ENCODE measurements at regions not wholly inside any gene's neighbourhood (a gene's known extent, or its start where the extent isn't known, plus 50 kb on each side); places are given as distances from the start of the nearest gene placed in this dataset.

DNA sequence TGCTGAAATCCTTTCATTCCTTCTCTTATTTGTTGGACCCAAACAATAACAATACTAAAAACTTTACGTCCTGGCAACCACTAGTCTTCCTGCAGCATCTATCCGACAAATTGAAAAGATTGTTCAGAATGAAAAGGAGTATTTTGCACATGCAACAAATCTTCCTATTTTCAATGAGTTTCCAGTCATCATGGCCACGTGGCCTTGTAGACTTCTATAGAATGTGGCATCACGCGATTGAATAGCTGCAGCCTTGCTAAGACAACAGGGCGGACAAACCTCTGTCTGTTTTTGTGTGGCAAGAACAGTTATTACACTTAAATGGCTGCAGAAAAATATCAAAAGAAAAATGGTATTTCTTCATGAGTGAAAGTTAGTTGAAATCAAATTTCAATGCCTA lies 297.9 kb upstream of the LCORL start:
- Mint-ChIP-seq H3K4me3 (no peak overlapping the region), H3K4me1 (no peaks in the 10 kb centered on the region), H3K9me3 (no peaks in the 10 kb centered on the region), H3K27me3 (ENCODE audit: low read depth) (no peaks in the 10 kb centered on the region; the same call in 1 of the 2 replicates), H3K36me3 (ENCODE audit: insufficient read depth in 1 of 3, low read depth in 3 of 3) (no peaks in the 10 kb centered on the region), H3K27ac (no peak overlapping the region)
- Histone ChIP-seq H2AK5ac (ENCODE audit: insufficient read length, low read length) (no peak overlapping the region), H3K9me3 (ENCODE audit: control insufficient read depth, low read depth, low read length) (no peaks in the 10 kb centered on the region), H3K9ac (ENCODE audit: extremely low read depth, insufficient read length, low read length) (no peak overlapping the region), H2BK20ac (ENCODE audit: low read depth, low read length, poor library complexity, severe bottlenecking) (no peak overlapping the region), H2BK120ac (ENCODE audit: low read depth, low read length, poor library complexity, severe bottlenecking) (no peak overlapping the region), H3K4me1 (ENCODE audit: insufficient read depth, low read length) (no peaks in the 10 kb centered on the region), H3K14ac (ENCODE audit: insufficient read depth, low read length) (no peak overlapping the region), H4K8ac (replicated peaks; ENCODE audit: insufficient read length, low read depth, low read length) (no peak overlapping the region), H3K79me1 (ENCODE audit: insufficient read depth, low read depth, low read length, poor library complexity, severe bottlenecking) (no peaks in the 10 kb centered on the region), H3K27me3 (ENCODE audit: insufficient read depth, low read length) (no peaks in the 10 kb centered on the region), H2BK5ac (ENCODE audit: insufficient read length, low read length) (no peak overlapping the region), H3K18ac (ENCODE audit: insufficient read length, low read depth, low read length) (no peak overlapping the region), H4K91ac (ENCODE audit: insufficient read length, low read depth, low read length) (no peak overlapping the region), H3K56ac (ENCODE audit: insufficient read length, low read depth, low read length) (no peak overlapping the region), H3K23ac (ENCODE audit: insufficient read length, low read depth, low read length) (no peak overlapping the region), H3K4me2 (ENCODE audit: insufficient read depth, insufficient read length, low read length) (no peak overlapping the region), H3T11ph (ENCODE audit: low read length) (no peak overlapping the region), H3K4ac (ENCODE audit: low read depth, low read length) (no peak overlapping the region), H4K20me1 (ENCODE audit: control insufficient read depth, insufficient read depth, insufficient read length) (no peaks in the 10 kb centered on the region), H2BK12ac (ENCODE audit: insufficient read length, low read depth, low read length) (no peak overlapping the region), H3K23me2 (ENCODE audit: insufficient read length, low read depth, low read length, poor library complexity, severe bottlenecking) (no peaks in the 10 kb centered on the region), H3K27ac (ENCODE audit: insufficient read length, low read depth, low read length) (no peak overlapping the region), H3K79me2 (ENCODE audit: insufficient read depth, low read length) (no peaks in the 10 kb centered on the region), H4K5ac (ENCODE audit: insufficient read length, low read depth, low read length) (no peak overlapping the region), H2BK15ac (ENCODE audit: low read depth, low read length) (no peak overlapping the region), H2AFZ (ENCODE audit: low read length) (no peak overlapping the region)
- TF ChIP-seq, protein P1, sequence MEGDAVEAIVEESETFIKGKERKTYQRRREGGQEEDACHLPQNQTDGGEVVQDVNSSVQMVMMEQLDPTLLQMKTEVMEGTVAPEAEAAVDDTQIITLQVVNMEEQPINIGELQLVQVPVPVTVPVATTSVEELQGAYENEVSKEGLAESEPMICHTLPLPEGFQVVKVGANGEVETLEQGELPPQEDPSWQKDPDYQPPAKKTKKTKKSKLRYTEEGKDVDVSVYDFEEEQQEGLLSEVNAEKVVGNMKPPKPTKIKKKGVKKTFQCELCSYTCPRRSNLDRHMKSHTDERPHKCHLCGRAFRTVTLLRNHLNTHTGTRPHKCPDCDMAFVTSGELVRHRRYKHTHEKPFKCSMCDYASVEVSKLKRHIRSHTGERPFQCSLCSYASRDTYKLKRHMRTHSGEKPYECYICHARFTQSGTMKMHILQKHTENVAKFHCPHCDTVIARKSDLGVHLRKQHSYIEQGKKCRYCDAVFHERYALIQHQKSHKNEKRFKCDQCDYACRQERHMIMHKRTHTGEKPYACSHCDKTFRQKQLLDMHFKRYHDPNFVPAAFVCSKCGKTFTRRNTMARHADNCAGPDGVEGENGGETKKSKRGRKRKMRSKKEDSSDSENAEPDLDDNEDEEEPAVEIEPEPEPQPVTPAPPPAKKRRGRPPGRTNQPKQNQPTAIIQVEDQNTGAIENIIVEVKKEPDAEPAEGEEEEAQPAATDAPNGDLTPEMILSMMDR (conservative IDR thresholded peaks at IDR 0.05): no peak
- WGBS (ENCODE audit: extremely low coverage, insufficient read length, low lambda C conversion rate): no CpG with 5 or more reads among the region's 6 CpGs
- no peak for DNase-seq
